Nephron (organoid): ENCODE measurements at regions not wholly inside any gene's neighbourhood (a gene's known extent, or its start where the extent isn't known, plus 50 kb on each side); places are given as distances from the start of the nearest gene placed in this dataset.

ENCODE experiments used
- H3K27ac Mint-ChIP-seq, 3 experiments: 2 replicates each; pipeline ENCODE4 v1.8.0; 2020; ENCODE audit warnings: mixed read lengths in 3 of 3, mild to moderate bottlenecking in 2 of 3, moderate library complexity in 1 of 3
- H3K27me3 Mint-ChIP-seq: 2 replicates; pipeline ENCODE4 v1.8.0; 2021; ENCODE audit warnings: low read depth, mild to moderate bottlenecking, moderate library complexity, mixed read lengths
- H3K36me3 Mint-ChIP-seq: 2 replicates; pipeline ENCODE4 v1.8.0; 2020; ENCODE audit warnings: low read depth, mixed read lengths
- H3K4me1 Mint-ChIP-seq: 2 replicates; pipeline ENCODE4 v1.8.0; 2020; ENCODE audit warnings: mixed read lengths
- H3K4me3 Mint-ChIP-seq, 3 experiments: 2 replicates each; pipeline ENCODE4 v1.8.0; 2020; ENCODE audit warnings: mild to moderate bottlenecking in 3 of 3, mixed read lengths in 3 of 3, moderate library complexity in 2 of 3
- H3K9me3 Mint-ChIP-seq: 2 replicates; pipeline ENCODE4 v1.8.0; 2020; ENCODE audit warnings: mixed read lengths
- CTCF ChIP-seq, 3 experiments: fragments of 200-600 bp; sonication (generic); IDR thresholded peaks; one replicate each; pipeline ENCODE4 v1.5.0; 2021; ENCODE audit warnings: antibody characterized with exemption in 3 of 3; ENCODE audit not compliant: unreplicated experiment in 3 of 3

- Mint-ChIP-seq H3K4me3 (no peak overlapping the region), H3K36me3 (no peaks in the 10 kb centered on the region), H3K9me3 (no peaks in the 10 kb centered on the region), H3K4me1 (peaks cover 45% of the 10 kb centered on the region), H3K27me3 (peaks cover 4% of the 10 kb centered on the region), H3K27ac (peak overlapping the region; percentile 55 to 75 (median 58))
- TF ChIP-seq CTCF (IDR thresholded peaks at IDR 0.05; ENCODE audit: unreplicated experiment in 3 of 3): no peak
Observed at GRCh38 chr11:109604481-109605400, 182.8 kb downstream of the C11orf87 start.

GRCh38 chr11:109606256-109606655, 184.3 kb downstream of the C11orf87 start:
- Mint-ChIP-seq H3K9me3 (no peaks in the 10 kb centered on the region), H3K4me3 (no peak overlapping the region), H3K27ac (peak overlapping the region in 2 of 3 experiments; percentile 30 to 75), H3K27me3 (peaks cover 4% of the 10 kb centered on the region), H3K36me3 (no peaks in the 10 kb centered on the region), H3K4me1 (peaks cover 45% of the 10 kb centered on the region)
- no peak for TF ChIP-seq CTCF (IDR thresholded peaks at IDR 0.05; ENCODE audit: unreplicated experiment in 3 of 3)

- Mint-ChIP-seq H3K27me3 (peaks cover 4% of the 10 kb centered on the region), H3K4me3 (no peak overlapping the region), H3K9me3 (no peaks in the 10 kb centered on the region), H3K27ac (no peak overlapping the region), H3K4me1 (peaks cover 24% of the 10 kb centered on the region), H3K36me3 (no peaks in the 10 kb centered on the region)
- no peak for TF ChIP-seq CTCF (IDR thresholded peaks at IDR 0.05; ENCODE audit: unreplicated experiment in 3 of 3)
Observed at GRCh38 chr11:109609454-109610185, 187.6 kb downstream of the C11orf87 start.

GRCh38 chr11:109612496-109612895, 190.5 kb downstream of the C11orf87 start:
- Mint-ChIP-seq H3K9me3 (no peaks in the 10 kb centered on the region), H3K27ac (no peak overlapping the region), H3K36me3 (no peaks in the 10 kb centered on the region), H3K27me3 (no peaks in the 10 kb centered on the region), H3K4me1 (no peaks in the 10 kb centered on the region), H3K4me3 (no peak overlapping the region)
- no peak for TF ChIP-seq CTCF (IDR thresholded peaks at IDR 0.05; ENCODE audit: unreplicated experiment in 3 of 3)

- no peak overlapping the region for H3K4me3 Mint-ChIP-seq
- peaks cover 2% of the 10 kb centered on the region for H3K9me3 Mint-ChIP-seq
- no peak for TF ChIP-seq CTCF (IDR thresholded peaks at IDR 0.05; ENCODE audit: unreplicated experiment in 3 of 3)
- no peaks in the 10 kb centered on the region for H3K36me3 Mint-ChIP-seq
- no peaks in the 10 kb centered on the region for H3K4me1 Mint-ChIP-seq
- H3K27me3 Mint-ChIP-seq: peaks cover 12% of the 10 kb centered on the region
- no peak overlapping the region for H3K27ac Mint-ChIP-seq
Observed at GRCh38 chr11:109619498-109619897, 197.5 kb downstream of the C11orf87 start.
